ENCODE measurements at regions not wholly inside any gene's neighbourhood (a gene's known extent, or its start where the extent isn't known, plus 50 kb on each side); places are given as distances from the start of the nearest gene placed in this dataset.

- TF ChIP-seq, protein P1, sequence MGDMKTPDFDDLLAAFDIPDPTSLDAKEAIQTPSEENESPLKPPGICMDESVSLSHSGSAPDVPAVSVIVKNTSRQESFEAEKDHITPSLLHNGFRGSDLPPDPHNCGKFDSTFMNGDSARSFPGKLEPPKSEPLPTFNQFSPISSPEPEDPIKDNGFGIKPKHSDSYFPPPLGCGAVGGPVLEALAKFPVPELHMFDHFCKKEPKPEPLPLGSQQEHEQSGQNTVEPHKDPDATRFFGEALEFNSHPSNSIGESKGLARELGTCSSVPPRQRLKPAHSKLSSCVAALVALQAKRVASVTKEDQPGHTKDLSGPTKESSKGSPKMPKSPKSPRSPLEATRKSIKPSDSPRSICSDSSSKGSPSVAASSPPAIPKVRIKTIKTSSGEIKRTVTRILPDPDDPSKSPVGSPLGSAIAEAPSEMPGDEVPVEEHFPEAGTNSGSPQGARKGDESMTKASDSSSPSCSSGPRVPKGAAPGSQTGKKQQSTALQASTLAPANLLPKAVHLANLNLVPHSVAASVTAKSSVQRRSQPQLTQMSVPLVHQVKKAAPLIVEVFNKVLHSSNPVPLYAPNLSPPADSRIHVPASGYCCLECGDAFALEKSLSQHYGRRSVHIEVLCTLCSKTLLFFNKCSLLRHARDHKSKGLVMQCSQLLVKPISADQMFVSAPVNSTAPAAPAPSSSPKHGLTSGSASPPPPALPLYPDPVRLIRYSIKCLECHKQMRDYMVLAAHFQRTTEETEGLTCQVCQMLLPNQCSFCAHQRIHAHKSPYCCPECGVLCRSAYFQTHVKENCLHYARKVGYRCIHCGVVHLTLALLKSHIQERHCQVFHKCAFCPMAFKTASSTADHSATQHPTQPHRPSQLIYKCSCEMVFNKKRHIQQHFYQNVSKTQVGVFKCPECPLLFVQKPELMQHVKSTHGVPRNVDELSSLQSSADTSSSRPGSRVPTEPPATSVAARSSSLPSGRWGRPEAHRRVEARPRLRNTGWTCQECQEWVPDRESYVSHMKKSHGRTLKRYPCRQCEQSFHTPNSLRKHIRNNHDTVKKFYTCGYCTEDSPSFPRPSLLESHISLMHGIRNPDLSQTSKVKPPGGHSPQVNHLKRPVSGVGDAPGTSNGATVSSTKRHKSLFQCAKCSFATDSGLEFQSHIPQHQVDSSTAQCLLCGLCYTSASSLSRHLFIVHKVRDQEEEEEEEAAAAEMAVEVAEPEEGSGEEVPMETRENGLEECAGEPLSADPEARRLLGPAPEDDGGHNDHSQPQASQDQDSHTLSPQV (IDR thresholded peaks at IDR 0.05) = no peak
- no peak for TF ChIP-seq SRF (IDR thresholded peaks at IDR 0.05; ENCODE audit: low read depth in 2 of 2, low read length in 2 of 2)
- TF ChIP-seq SMAD1 (IDR thresholded peaks at IDR 0.05; ENCODE audit: low read depth, partially characterized antibody) = no peak
- TF ChIP-seq, protein P2, sequence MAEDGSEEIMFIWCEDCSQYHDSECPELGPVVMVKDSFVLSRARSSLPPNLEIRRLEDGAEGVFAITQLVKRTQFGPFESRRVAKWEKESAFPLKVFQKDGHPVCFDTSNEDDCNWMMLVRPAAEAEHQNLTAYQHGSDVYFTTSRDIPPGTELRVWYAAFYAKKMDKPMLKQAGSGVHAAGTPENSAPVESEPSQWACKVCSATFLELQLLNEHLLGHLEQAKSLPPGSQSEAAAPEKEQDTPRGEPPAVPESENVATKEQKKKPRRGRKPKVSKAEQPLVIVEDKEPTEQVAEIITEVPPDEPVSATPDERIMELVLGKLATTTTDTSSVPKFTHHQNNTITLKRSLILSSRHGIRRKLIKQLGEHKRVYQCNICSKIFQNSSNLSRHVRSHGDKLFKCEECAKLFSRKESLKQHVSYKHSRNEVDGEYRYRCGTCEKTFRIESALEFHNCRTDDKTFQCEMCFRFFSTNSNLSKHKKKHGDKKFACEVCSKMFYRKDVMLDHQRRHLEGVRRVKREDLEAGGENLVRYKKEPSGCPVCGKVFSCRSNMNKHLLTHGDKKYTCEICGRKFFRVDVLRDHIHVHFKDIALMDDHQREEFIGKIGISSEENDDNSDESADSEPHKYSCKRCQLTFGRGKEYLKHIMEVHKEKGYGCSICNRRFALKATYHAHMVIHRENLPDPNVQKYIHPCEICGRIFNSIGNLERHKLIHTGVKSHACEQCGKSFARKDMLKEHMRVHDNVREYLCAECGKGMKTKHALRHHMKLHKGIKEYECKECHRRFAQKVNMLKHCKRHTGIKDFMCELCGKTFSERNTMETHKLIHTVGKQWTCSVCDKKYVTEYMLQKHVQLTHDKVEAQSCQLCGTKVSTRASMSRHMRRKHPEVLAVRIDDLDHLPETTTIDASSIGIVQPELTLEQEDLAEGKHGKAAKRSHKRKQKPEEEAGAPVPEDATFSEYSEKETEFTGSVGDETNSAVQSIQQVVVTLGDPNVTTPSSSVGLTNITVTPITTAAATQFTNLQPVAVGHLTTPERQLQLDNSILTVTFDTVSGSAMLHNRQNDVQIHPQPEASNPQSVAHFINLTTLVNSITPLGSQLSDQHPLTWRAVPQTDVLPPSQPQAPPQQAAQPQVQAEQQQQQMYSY (CRISPR knock-in tag; IDR thresholded peaks at IDR 0.05) = no peak
- no peak for TF ChIP-seq TCF12 (IDR thresholded peaks at IDR 0.05; ENCODE audit: low read depth, low read length)
- TF ChIP-seq SMARCA5 (IDR thresholded peaks at IDR 0.05) = no peak
- TF ChIP-seq JUND (IDR thresholded peaks at IDR 0.05; ENCODE audit: low read depth, low read length) = no peak
- no peak for TF ChIP-seq ZNF687 (IDR thresholded peaks at IDR 0.05)
- TF ChIP-seq SMAD5 (IDR thresholded peaks at IDR 0.05; ENCODE audit: low read depth) = no peak
Measured at GRCh38 chr21:15293240-15293639, 228.4 kb upstream of the NRIP1 start (continued).
